ENCODE measurements at regions not wholly inside any gene's neighbourhood (a gene's known extent, or its start where the extent isn't known, plus 50 kb on each side); places are given as distances from the start of the nearest gene placed in this dataset.
"Not testable (repeated sequence)": the region's sequence is repeated elsewhere in the genome, so short reads cannot be mapped to it uniquely, and the experiment has no call there.

DNA sequence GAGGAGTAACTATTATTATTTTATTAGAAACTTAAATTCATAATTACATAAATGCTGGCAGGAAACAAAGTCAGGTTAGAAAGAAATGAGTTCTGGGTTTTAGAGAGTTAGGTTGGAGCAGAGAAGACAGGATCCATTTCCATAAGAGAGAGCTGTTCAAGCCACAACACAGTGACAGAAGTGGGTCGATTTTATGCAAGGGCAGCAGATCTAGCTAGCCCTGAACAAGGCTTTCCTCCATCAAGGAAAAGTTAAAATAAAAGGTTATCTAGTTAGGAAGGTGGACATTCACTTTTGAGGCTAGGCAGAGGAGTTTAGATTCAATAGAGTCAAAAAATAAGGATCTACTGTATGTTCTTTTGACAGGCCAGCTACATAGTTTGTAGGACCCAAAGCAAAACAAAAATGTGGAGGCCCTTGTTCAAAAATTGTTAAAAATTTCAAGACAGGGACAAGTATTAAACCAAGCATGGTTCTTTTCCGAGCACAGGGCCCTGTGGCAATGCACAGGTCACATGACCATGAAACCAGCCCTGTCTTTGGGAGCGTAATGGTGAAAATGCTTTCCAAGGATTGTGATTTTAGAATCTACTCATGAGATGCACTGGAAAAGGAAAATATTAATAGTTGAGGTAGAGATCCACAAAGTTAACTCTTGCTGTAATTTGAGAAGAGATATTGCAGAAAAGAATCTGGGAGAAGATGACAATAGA lies 91.2 kb upstream of the CREB1 start:
- ChIA-PET POLR2A (no interaction called here), CTCF (no interaction called here)
- no peak for TF ChIP-seq CTBP1 (IDR thresholded peaks at IDR 0.05; ENCODE audit: borderline replicate concordance)
- TF ChIP-seq ARNT (IDR thresholded peaks at IDR 0.05), result no peak
- no peak for TF ChIP-seq FOXA1 (IDR thresholded peaks at IDR 0.05)
- TF ChIP-seq ZNF384 (IDR thresholded peaks at IDR 0.05), result no peak
- no peak for TF ChIP-seq SP1 (IDR thresholded peaks at IDR 0.05)
- no peak for TF ChIP-seq NFRKB (IDR thresholded peaks at IDR 0.05)
- TF ChIP-seq FOXK2 (IDR thresholded peaks at IDR 0.05), result no peak
- TF ChIP-seq FOXM1 (IDR thresholded peaks at IDR 0.05; ENCODE audit: borderline replicate concordance), result no peak
- no peak for TF ChIP-seq ELF4 (IDR thresholded peaks at IDR 0.05)
- no peak for TF ChIP-seq L3MBTL2 (conservative IDR thresholded peaks at IDR 0.05)
- TF ChIP-seq SUZ12 (IDR thresholded peaks at IDR 0.05), result no peak
- TF ChIP-seq BHLHE40 (IDR thresholded peaks at IDR 0.05; ENCODE audit: borderline replicate concordance), result no peak
- no peak for TF ChIP-seq LEF1 (IDR thresholded peaks at IDR 0.05; ENCODE audit: borderline replicate concordance)
- TF ChIP-seq PKNOX1 (IDR thresholded peaks at IDR 0.05), result no peak
- no peak for TF ChIP-seq HDGF (IDR thresholded peaks at IDR 0.05; ENCODE audit: borderline replicate concordance)
- TF ChIP-seq TARDBP (IDR thresholded peaks at IDR 0.05), result no peak
- no peak for DNase-seq (ENCODE audit: extremely low spot score)

DNA sequence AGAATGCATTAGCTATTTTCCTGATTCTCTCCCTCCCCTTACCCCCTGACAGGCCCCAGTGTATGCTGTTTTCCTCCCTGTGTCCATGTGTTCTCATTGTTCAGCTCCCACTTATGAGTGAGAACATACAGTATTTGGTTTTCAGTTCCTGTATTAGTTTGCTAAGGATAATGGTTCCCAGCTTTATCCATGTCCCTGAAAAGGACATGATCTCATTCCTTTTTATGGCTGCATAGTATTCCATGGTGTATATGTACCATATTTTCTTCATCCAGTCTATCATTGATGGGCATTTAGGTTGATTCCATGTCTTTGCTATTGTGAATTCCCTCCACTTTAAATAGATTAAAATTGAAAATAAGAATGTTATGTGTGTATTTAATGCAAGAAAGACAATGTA lies 89.9 kb upstream of the CREB1 start:
- POLR2A ChIA-PET; DNase-seq (ENCODE audit: extremely low spot score); CTCF ChIA-PET: not testable (repeated sequence)

GRCh38 chr2:207444756-207445155 lies 85.0 kb upstream of the CREB1 start:
- POLR2A ChIA-PET, result no interaction called here
- CTCF ChIA-PET, result no interaction called here
- no peak for DNase-seq (ENCODE audit: extremely low spot score)
- TF ChIP-seq SP1 (IDR thresholded peaks at IDR 0.05) (no peak), PKNOX1 (IDR thresholded peaks at IDR 0.05) (no peak), ELF4 (IDR thresholded peaks at IDR 0.05) (no peak), NFRKB (IDR thresholded peaks at IDR 0.05) (no peak), L3MBTL2 (conservative IDR thresholded peaks at IDR 0.05) (no peak), BHLHE40 (IDR thresholded peaks at IDR 0.05; ENCODE audit: borderline replicate concordance) (no peak), CTBP1 (IDR thresholded peaks at IDR 0.05; ENCODE audit: borderline replicate concordance) (no peak), ZNF384 (IDR thresholded peaks at IDR 0.05) (no peak), TARDBP (IDR thresholded peaks at IDR 0.05) (no peak), FOXM1 (IDR thresholded peaks at IDR 0.05; ENCODE audit: borderline replicate concordance) (no peak)

GRCh38 chr2:207446653-207447052 lies 83.1 kb upstream of the CREB1 start:
- POLR2A ChIA-PET, result no interaction called here
- CTCF ChIA-PET, result no interaction called here
- no peak for DNase-seq (ENCODE audit: extremely low spot score)
- no peak for TF ChIP-seq ARNT (IDR thresholded peaks at IDR 0.05)
- no peak for TF ChIP-seq FOXA1 (IDR thresholded peaks at IDR 0.05)
- no peak for TF ChIP-seq SP1 (IDR thresholded peaks at IDR 0.05)
- TF ChIP-seq PKNOX1 (IDR thresholded peaks at IDR 0.05), result no peak
- TF ChIP-seq SUZ12 (IDR thresholded peaks at IDR 0.05), result no peak
- no peak for TF ChIP-seq BHLHE40 (IDR thresholded peaks at IDR 0.05; ENCODE audit: borderline replicate concordance)
- TF ChIP-seq NFRKB (IDR thresholded peaks at IDR 0.05), result no peak
- TF ChIP-seq TARDBP (IDR thresholded peaks at IDR 0.05), result no peak
- no peak for TF ChIP-seq CTBP1 (IDR thresholded peaks at IDR 0.05; ENCODE audit: borderline replicate concordance)
- no peak for TF ChIP-seq L3MBTL2 (conservative IDR thresholded peaks at IDR 0.05)

GRCh38 chr2:207448006-207448405 lies 81.8 kb upstream of the CREB1 start:
- TF ChIP-seq FOXK2 (IDR thresholded peaks at IDR 0.05), result no peak
- TF ChIP-seq ELF4 (IDR thresholded peaks at IDR 0.05), result no peak
- TF ChIP-seq ZNF384 (IDR thresholded peaks at IDR 0.05), result no peak
- no peak for TF ChIP-seq BHLHE40 (IDR thresholded peaks at IDR 0.05; ENCODE audit: borderline replicate concordance)
- no peak for TF ChIP-seq NFRKB (IDR thresholded peaks at IDR 0.05)
- no peak for TF ChIP-seq HDGF (IDR thresholded peaks at IDR 0.05; ENCODE audit: borderline replicate concordance)
- CTCF ChIA-PET, result no interaction called here
- no peak for DNase-seq (ENCODE audit: extremely low spot score)

DNA sequence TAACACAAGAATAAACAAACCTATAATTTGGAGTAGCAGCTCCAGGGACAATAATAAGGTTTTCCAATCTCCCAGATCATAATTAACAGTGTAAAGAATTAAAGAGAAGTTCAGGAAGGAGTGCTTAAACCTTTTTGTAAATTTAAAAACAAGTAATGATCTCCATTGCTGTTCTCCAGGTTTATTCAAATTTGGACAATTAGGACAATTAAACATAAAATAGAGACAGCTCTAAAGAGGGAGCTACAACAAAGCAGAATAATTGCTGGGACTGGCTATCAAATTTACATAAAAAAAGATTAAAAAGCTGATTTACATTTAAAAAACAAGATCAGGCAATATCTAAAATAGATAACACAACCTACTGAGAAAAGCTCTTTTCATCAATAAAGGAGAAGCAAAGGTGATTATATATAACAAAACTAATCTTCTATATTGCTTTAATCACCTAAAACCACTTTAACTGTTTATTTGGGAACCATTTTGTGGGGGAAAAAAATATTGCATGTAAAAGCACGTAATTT lies 80.1 kb upstream of the CREB1 start:
- ChIA-PET POLR2A (no interaction called here), CTCF (no interaction called here)
- no peak for TF ChIP-seq SP1 (IDR thresholded peaks at IDR 0.05)
- TF ChIP-seq ZNF384 (IDR thresholded peaks at IDR 0.05), result no peak
- TF ChIP-seq ELF4 (IDR thresholded peaks at IDR 0.05), result no peak
- TF ChIP-seq CTBP1 (IDR thresholded peaks at IDR 0.05; ENCODE audit: borderline replicate concordance), result no peak
- no peak for TF ChIP-seq FOXK2 (IDR thresholded peaks at IDR 0.05)
- TF ChIP-seq BHLHE40 (IDR thresholded peaks at IDR 0.05; ENCODE audit: borderline replicate concordance), result no peak
- no peak for TF ChIP-seq LEF1 (IDR thresholded peaks at IDR 0.05; ENCODE audit: borderline replicate concordance)
- no peak for TF ChIP-seq FOXA1 (IDR thresholded peaks at IDR 0.05)
- TF ChIP-seq PKNOX1 (IDR thresholded peaks at IDR 0.05), result no peak
- TF ChIP-seq L3MBTL2 (conservative IDR thresholded peaks at IDR 0.05), result no peak
- TF ChIP-seq SUZ12 (IDR thresholded peaks at IDR 0.05), result no peak
- no peak for TF ChIP-seq FOXM1 (IDR thresholded peaks at IDR 0.05; ENCODE audit: borderline replicate concordance)
- DNase-seq (ENCODE audit: extremely low spot score), result no peak

More at GRCh38 chr2:207448006-207448405, 81.8 kb upstream of the CREB1 start:
- POLR2A ChIA-PET, result no interaction called here
